RWPE2 (cell line): ENCODE measurements at regions not wholly inside any gene's neighbourhood (a gene's known extent, or its start where the extent isn't known, plus 50 kb on each side); places are given as distances from the start of the nearest gene placed in this dataset.

Experiments used
- ATAC-seq: fragments of 200-7000 bp; cut with Tn5 transposase; 3 replicates; pipeline ENCODE4 v1.9.1; 2021; ENCODE audit warnings: low read depth
- DNase-seq: peaks from one replicate; pipeline ENCODE4 v3.0.0-alpha.2; 2020; ENCODE audit warnings: low spot score
- H3K27ac ChIP-seq: fragments of 450-650 bp; 2 replicates; pipeline ENCODE4 v1.5.1; 2017; ENCODE audit warnings: mild to moderate bottlenecking; ENCODE audit not compliant: poor library complexity, severe bottlenecking
- H3K27me3 ChIP-seq: fragments of 250-450 bp; sonication (Bioruptor Pico); 2 replicates; pipeline ENCODE4 v1.5.1; 2021; ENCODE audit warnings: mild to moderate bottlenecking, moderate library complexity; ENCODE audit not compliant: insufficient read depth, poor library complexity, severe bottlenecking
- H3K36me3 ChIP-seq: fragments of 250-450 bp; sonication (Bioruptor Pico); 2 replicates; pipeline ENCODE4 v1.5.1; 2020; ENCODE audit warnings: low read depth, mild to moderate bottlenecking, moderate library complexity
- H3K4me1 ChIP-seq: fragments of 250-450 bp; sonication (Bioruptor Pico); 2 replicates; pipeline ENCODE4 v1.5.1; 2021; ENCODE audit warnings: mild to moderate bottlenecking, moderate library complexity; ENCODE audit not compliant: insufficient read depth, poor library complexity, severe bottlenecking
- H3K4me3 ChIP-seq: fragments of 250-450 bp; sonication (Bioruptor Pico); 2 replicates; pipeline ENCODE4 v1.5.1; 2021; ENCODE audit warnings: mild to moderate bottlenecking, moderate library complexity; ENCODE audit not compliant: severe bottlenecking
- H3K9me3 ChIP-seq: fragments of 250-450 bp; sonication (Bioruptor Pico); 2 replicates; pipeline ENCODE4 v1.5.1; 2021; ENCODE audit warnings: mild to moderate bottlenecking, moderate library complexity; ENCODE audit not compliant: severe bottlenecking
- CTCF ChIP-seq: fragments of 450-650 bp; IDR thresholded peaks from one replicate; pipeline ENCODE4 v1.5.1; 2017; ENCODE audit warnings: mild to moderate bottlenecking, moderate library complexity; ENCODE audit not compliant: poor library complexity, severe bottlenecking

- ATAC-seq: no peak
- no peak for DNase-seq
- peaks cover 16% of the 10 kb centered on the region for H3K9me3 ChIP-seq
- no peak overlapping the region for H3K27ac ChIP-seq
- no peak for TF ChIP-seq CTCF
- H3K27me3 ChIP-seq: no peaks in the 10 kb centered on the region
- no peak overlapping the region for H3K4me3 ChIP-seq
- H3K4me1 ChIP-seq: no peaks in the 10 kb centered on the region
- H3K36me3 ChIP-seq: peaks cover 14% of the 10 kb centered on the region; the same call in 1 of the 2 replicates
These were observed 89.0 kb upstream of the SVIL start for GRCh38 chr10:29723726-29724125.

- Histone ChIP-seq H3K9me3 (peaks cover 16% of the 10 kb centered on the region), H3K4me1 (no peaks in the 10 kb centered on the region), H3K4me3 (no peak overlapping the region), H3K27me3 (no peaks in the 10 kb centered on the region), H3K27ac (no peak overlapping the region), H3K36me3 (peaks cover 14% of the 10 kb centered on the region; the same call in 1 of the 2 replicates)
- no peak for TF ChIP-seq CTCF
- DNase-seq (no peak), ATAC-seq (no peak)
These were observed 88.0 kb upstream of the SVIL start for GRCh38 chr10:29722777-29723176.

GRCh38 chr10:29720149-29720548 is 85.4 kb upstream of the SVIL start:
- Histone ChIP-seq H3K36me3 (peaks cover 14% of the 10 kb centered on the region; the same call in 1 of the 2 replicates), H3K27me3 (no peaks in the 10 kb centered on the region), H3K27ac (no peak overlapping the region), H3K9me3 (peaks cover 16% of the 10 kb centered on the region), H3K4me3 (no peak overlapping the region), H3K4me1 (no peaks in the 10 kb centered on the region)
- no peak for TF ChIP-seq CTCF
- ATAC-seq (no peak), DNase-seq (no peak)

- DNase-seq (no peak), ATAC-seq (no peak)
- Histone ChIP-seq H3K27me3 (no peaks in the 10 kb centered on the region), H3K27ac (no peak overlapping the region), H3K36me3 (peaks cover 14% of the 10 kb centered on the region; the same call in 1 of the 2 replicates), H3K4me3 (no peak overlapping the region), H3K9me3 (peaks cover 16% of the 10 kb centered on the region), H3K4me1 (peaks cover under 1% of the 10 kb centered on the region)
- TF ChIP-seq CTCF: no peak
These were observed 84.5 kb upstream of the SVIL start for GRCh38 chr10:29719281-29719675.

- DNase-seq (no peak), ATAC-seq (no peak)
- TF ChIP-seq CTCF: no peak
- H3K4me1 ChIP-seq: peaks cover 7% of the 10 kb centered on the region
- no peaks in the 10 kb centered on the region for H3K27me3 ChIP-seq
- H3K9me3 ChIP-seq: peaks cover 5% of the 10 kb centered on the region
- H3K27ac ChIP-seq: peak overlapping the region; percentile 76
- H3K36me3 ChIP-seq: peaks cover 5% of the 10 kb centered on the region; the same call in 1 of the 2 replicates
- H3K4me3 ChIP-seq: no peak overlapping the region
These were observed 80.5 kb upstream of the SVIL start for GRCh38 chr10:29715296-29715695.
